ENCODE measurements at regions not wholly inside any gene's neighbourhood (a gene's known extent, or its start where the extent isn't known, plus 50 kb on each side); places are given as distances from the start of the nearest gene placed in this dataset.

DNA sequence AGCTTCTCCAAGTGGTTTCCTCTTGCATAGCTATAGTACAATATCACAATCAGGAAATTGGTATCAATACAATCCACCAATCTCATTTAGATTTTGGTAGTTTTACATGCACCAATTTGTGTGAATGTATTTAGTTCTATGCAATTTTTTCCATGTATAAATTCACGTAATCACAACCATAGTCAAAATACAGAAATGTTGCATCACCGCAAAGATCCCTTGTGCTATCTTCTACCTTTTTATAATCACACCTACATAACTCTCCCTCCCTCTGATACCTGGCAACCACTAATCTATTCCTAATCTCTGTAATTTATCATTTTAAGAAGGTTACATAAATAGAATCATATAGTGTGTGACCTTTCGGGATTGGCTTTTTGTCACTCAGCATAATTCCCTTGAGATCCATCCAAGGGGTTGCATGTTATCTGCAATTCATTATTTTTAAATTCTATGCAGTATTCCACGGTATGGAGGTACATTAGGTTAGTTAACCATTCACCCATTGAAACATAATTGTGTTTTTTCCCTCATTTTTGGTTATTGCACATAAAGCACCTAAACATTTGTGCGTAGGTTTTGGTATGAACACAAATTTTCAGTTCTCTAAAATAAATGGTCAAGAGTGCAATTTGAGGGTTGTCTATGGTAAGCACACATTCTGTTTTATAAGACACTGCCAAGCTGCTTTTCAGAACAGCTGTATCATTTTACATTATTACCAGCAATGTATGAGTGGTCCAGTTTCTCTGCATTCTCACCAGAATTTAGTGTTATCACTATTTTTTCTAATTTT, 95.1 kb upstream of the SLC22A23 start:
- no peak overlapping the region for H3K4me3 Mint-ChIP-seq
- ATAC-seq (replicated peaks) (peak in 1 of 2 donors; percentile 34), DNase-seq (no peak)
- no peak overlapping the region for H3K27ac Mint-ChIP-seq
- peaks cover 6 to 16% of the 10 kb centered on the region in 2 donors for H3K27me3 Mint-ChIP-seq
- H3K36me3 Mint-ChIP-seq: no peaks in the 10 kb centered on the region
- H3K4me1 Mint-ChIP-seq: no peaks in the 10 kb centered on the region
- peaks cover 13 to 15% of the 10 kb centered on the region in 2 donors for H3K9me3 Mint-ChIP-seq

DNA sequence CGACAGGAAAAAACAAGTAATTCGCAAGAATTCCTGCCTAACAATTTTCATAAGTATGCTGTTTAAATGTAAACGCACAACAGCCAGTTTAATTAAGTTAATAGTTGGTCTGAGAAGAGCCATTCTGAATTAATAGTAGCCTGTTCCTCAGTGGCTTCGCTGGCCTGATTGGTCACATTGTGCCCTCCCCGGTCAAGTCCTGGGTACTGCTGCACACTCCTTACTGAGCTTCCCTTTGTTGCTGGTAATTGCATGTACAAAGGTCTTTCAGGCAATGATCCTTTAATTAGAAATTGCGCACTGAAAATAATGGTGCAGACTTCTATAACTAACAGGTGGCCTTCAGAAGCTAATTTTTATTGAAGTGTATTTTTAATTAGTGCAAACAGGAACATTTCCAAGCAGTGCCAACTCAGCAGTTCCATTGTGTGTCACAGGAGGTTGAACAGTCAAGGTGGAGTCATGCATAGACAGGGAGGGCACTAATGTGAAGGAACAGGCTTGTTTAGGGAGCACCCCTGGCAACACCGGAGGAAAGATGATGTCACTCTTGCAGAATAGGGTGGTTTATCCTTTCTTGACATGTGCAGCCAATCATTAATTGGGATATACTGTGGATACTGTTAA, 92.6 kb upstream of the SLC22A23 start:
- ATAC-seq (replicated peaks) (no peak), DNase-seq (no peak)
- peaks cover 13 to 15% of the 10 kb centered on the region in 2 donors for H3K9me3 Mint-ChIP-seq
- no peaks in the 10 kb centered on the region for H3K4me1 Mint-ChIP-seq
- H3K36me3 Mint-ChIP-seq: no peaks in the 10 kb centered on the region
- no peak overlapping the region for H3K4me3 Mint-ChIP-seq
- H3K27ac Mint-ChIP-seq: no peak overlapping the region
- H3K27me3 Mint-ChIP-seq: peaks cover 0 to 10% of the 10 kb centered on the region in 2 donors

DNA sequence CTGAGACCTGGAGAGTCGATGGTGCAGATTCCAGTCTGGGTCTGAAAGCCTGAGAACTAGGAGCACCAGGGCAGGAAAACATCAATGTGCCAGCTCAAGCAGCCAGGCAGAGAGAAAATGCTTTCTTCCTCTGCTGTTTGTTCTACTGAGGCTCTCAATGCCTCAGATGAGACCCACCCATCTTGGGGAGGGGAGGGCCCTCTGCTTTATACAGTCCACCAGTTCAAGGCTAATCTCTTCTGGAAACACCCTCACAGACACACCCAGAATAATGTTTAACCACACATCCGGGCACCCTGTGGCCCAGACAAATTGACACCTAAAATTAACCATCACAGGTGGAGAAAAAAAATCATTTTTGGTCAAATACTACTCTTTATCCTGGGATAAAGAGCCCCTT, 89.3 kb upstream of the SLC22A23 start:
- no peak for DNase-seq
- H3K9me3 Mint-ChIP-seq: peaks cover 10 to 13% of the 10 kb centered on the region in 2 donors
- no peak for ATAC-seq (replicated peaks)
- H3K27me3 Mint-ChIP-seq: peaks cover 0 to 5% of the 10 kb centered on the region in 2 donors
- H3K36me3 Mint-ChIP-seq: no peaks in the 10 kb centered on the region
- no peaks in the 10 kb centered on the region for H3K4me1 Mint-ChIP-seq
- no peak overlapping the region for H3K27ac Mint-ChIP-seq
- no peak overlapping the region for H3K4me3 Mint-ChIP-seq

DNA sequence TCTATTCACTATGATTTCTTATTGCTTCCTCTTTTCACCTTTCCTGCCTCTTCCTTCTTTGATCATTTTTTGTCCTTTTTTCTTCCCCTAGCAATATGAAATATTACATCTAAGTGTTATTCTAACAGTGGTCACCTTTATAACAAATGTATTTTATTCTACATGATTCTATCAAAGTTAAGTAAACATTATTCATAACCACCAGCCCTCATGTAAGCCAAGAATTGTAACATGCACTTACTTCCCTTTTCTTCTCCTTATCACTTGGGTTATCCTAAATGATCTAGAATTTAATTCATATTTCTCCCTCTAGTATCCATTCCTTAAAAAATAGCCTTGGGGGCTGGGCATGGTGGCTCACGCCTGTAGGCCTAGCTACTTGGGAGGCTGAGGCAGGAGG, 88.3 kb upstream of the SLC22A23 start:
- Mint-ChIP-seq H3K4me1 (no peaks in the 10 kb centered on the region), H3K9me3 (peaks cover 7 to 9% of the 10 kb centered on the region in 2 donors), H3K27ac (no peak overlapping the region), H3K4me3 (no peak overlapping the region), H3K36me3 (no peaks in the 10 kb centered on the region), H3K27me3 (peaks cover 0 to 7% of the 10 kb centered on the region in 2 donors)
- ATAC-seq (replicated peaks) (no peak), DNase-seq (no peak)

DNA sequence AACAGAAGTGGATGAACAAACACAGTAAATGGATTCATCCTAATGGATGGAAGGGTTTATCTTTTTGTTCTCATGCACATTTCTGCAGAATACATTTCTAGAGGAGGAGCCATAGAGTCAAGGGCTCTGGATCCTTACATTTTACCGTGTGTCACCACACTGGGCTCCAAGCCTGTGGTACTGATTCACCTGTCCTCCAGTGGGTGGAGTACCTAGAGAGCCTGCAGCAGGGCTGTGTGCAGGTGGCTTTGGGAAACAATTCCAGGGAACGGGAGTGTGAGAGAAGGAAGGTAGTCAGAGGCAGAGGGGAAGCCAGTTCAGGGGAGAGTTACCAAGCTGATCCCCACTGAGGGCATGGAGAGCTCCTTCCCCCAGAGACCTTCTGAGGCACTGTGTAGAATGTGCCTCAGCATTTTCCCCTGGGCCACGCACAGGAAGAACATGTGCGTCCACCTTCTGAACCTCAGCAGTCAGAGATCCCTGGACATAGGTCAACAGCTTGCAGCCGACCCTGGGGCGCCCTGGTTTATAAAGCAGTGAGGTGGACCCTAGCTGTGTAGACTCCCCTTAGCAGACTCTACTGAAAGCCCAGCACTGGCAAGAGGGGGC, 85.3 kb upstream of the SLC22A23 start:
- ATAC-seq (replicated peaks) (no peak), DNase-seq (no peak)
- Mint-ChIP-seq H3K27ac (no peak overlapping the region), H3K27me3 (peaks cover 11 to 13% of the 10 kb centered on the region in 2 donors), H3K9me3 (no peaks in the 10 kb centered on the region), H3K4me1 (no peaks in the 10 kb centered on the region), H3K36me3 (no peaks in the 10 kb centered on the region), H3K4me3 (no peak overlapping the region)

DNA sequence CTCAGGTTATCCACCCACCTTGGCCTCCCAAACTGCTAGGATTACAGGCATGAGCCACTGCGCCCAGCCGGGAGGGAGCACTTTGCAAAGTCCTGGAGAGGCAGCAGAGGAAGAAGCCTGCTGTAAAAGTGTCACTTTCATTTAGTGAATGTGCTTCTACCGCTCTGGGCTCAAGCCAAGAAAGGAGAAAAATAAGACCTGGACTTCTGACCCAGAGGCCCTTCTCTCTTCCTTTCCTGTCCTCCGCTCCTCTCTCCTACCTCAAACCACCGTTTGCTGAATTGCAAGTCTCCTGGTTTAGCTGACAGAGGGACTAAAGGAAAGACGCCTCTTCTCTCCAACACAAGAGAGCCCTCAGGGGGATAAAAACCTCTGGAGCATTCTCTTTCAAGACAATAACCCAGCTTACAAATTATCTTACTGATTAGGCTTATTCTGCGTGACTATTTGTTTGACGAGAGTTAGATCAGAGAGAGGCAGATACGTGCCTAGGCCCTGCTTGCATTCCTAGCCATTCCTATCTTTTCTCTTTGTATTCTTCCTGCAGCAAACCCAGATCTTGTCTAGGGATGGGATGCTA, 84.2 kb upstream of the SLC22A23 start:
- H3K27me3 Mint-ChIP-seq: peaks cover 11 to 13% of the 10 kb centered on the region in 2 donors
- no peaks in the 10 kb centered on the region for H3K9me3 Mint-ChIP-seq
- ATAC-seq (replicated peaks) (no peak), DNase-seq (no peak)
- no peaks in the 10 kb centered on the region for H3K36me3 Mint-ChIP-seq
- no peak overlapping the region for H3K4me3 Mint-ChIP-seq
- no peak overlapping the region for H3K27ac Mint-ChIP-seq
- no peaks in the 10 kb centered on the region for H3K4me1 Mint-ChIP-seq

DNA sequence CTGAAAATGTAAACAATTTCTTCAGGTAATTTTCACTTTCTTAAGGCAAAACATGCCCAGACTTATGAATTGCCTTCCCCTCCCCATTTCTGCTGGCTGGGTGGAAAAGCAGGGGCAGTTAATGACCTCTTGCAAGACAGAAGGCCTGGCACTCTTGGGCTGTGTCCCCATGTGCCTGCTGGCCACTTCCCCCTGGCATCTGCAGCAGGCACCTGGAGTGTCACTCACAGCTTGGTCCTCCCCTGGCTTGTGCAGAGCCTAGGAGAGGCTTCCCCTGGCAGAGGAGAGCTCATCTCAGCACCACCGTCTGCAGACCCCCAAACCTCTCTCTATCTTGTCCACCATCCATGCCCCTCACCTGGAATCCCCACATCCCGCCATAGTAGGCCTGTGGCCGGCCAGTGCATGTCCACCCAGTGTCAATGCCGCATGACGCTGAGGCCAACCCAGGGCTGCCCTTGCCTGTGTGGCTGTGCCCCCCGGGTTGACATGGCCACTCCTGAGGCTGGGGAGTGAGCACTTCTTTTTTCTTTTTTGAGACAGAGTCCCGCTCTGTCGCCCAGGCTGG, 83.5 kb upstream of the SLC22A23 start:
- Mint-ChIP-seq H3K4me1 (no peaks in the 10 kb centered on the region), H3K27ac (no peak overlapping the region), H3K4me3 (no peak overlapping the region), H3K9me3 (no peaks in the 10 kb centered on the region), H3K27me3 (peaks cover 11 to 13% of the 10 kb centered on the region in 2 donors), H3K36me3 (no peaks in the 10 kb centered on the region)
- ATAC-seq (replicated peaks) (no peak), DNase-seq (no peak)

DNA sequence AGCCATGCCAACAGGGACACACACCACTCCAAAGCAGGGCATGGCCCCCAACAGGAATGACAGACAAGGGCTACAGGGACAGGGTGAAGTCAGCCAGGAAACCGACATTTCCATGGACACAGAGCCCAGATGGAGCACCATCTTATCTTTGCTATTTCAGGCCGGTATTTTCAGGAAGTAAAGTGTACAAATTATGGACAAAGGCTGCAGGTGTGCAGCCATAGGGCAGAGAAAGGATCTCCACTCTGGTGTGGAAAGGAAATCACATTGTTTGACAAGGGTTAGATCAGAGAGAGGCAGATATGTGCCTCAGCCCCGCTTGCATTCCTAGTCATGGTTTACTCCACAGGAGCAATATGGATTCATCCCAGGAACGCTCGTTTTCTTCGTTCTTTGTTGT, 81.7 kb upstream of the SLC22A23 start:
- Mint-ChIP-seq H3K4me1 (no peaks in the 10 kb centered on the region), H3K27ac (no peak overlapping the region), H3K36me3 (no peaks in the 10 kb centered on the region), H3K27me3 (peaks cover 11 to 13% of the 10 kb centered on the region in 2 donors), H3K9me3 (no peaks in the 10 kb centered on the region), H3K4me3 (no peak overlapping the region)
- DNase-seq (no peak), ATAC-seq (replicated peaks) (no peak)

DNA sequence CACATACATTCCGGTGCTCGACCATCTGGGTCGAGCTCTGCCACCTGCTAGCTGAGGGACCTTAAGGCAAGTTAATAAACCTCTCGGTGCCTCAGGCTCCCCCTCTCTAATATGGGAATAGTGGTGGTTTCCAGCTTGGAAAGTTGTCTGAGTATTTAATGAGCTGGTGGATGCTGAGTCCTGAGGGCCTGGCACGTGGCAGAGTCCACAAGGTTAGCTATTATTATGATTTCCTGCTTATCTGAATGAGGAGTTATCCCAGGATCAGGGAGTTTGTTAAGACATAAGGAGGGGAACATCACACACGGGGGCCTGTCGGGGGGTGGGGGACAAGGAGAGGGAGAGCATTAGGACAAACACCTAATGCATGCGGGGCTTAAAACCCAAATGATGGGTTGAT, 80.1 kb upstream of the SLC22A23 start:
- Mint-ChIP-seq H3K27me3 (peaks cover 11 to 13% of the 10 kb centered on the region in 2 donors), H3K36me3 (no peaks in the 10 kb centered on the region), H3K9me3 (no peaks in the 10 kb centered on the region), H3K4me3 (no peak overlapping the region), H3K27ac (no peak overlapping the region), H3K4me1 (no peaks in the 10 kb centered on the region)
- no peak for DNase-seq
- no peak for ATAC-seq (replicated peaks)

DNA sequence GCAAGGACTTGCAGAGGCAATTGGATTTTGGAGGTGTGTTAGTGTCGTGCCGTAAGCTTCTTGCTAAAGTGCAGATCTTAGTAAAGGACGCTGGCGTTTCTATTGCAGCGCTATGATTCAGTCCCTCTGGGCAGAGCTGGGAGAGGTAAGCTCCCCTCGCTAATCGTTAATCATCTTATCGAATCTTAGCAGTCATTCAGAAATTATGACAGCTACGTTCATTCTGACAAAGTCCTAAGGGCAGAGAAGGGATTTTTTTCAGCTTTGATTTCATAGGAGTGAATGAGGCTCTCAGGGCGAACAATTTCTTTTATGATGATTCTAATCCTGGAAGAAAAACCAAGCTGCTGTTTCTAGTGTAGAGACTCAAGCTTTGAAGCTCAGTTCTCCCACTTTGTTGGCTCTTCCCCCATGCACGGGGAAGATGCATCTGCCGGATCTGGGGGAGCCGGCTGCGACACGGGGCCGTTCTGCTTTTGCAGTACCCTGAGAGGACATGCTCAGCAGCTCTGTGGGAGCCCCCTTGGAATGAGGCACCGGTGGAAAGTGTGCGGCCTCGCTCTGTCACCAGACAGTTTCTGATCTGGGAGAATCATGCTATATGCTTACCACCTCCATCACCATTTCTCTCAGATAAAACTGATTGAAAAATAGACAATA, 79.1 kb upstream of the SLC22A23 start:
- Mint-ChIP-seq H3K27me3 (peaks cover 11 to 14% of the 10 kb centered on the region in 2 donors), H3K27ac (no peak overlapping the region), H3K9me3 (no peaks in the 10 kb centered on the region), H3K36me3 (no peaks in the 10 kb centered on the region), H3K4me1 (no peaks in the 10 kb centered on the region), H3K4me3 (no peak overlapping the region)
- DNase-seq: no peak
- ATAC-seq (replicated peaks): no peak

DNA sequence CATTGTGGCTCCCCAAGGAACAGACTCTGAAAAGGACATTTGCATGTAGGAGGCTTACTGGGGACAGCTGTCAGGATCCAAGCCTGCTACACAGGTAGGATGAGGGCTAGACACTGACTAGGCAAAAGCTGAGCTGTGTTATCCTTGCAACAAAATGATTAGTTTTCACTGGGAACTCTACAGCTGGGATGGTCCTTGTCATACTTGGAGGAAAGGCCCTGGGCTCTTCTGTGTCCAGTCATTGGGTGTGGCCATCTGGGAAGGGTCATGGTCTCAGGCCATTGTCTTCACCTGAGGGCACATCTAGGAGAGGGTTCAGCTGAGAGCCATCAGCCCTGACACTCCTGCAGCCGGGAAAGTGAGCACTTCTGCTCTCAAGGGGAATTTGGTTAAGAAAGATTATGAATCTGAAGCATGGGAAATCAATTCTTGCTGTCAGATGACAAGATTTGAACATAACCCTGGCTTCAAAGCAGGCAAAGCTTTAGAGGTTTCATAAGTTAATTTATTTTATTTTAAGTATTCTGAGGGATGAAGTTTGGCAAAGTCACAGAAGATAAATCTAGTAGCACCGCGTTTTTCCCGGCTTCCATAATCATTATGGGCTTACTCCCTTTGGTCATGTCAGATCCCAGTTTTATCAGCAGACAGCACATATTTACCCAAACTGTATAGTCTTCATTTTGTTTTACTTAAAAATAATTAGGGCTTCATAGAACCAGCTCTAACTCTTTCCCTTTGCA, 78.4 kb upstream of the SLC22A23 start:
- Mint-ChIP-seq H3K4me1 (no peaks in the 10 kb centered on the region), H3K36me3 (no peaks in the 10 kb centered on the region), H3K9me3 (no peaks in the 10 kb centered on the region), H3K27me3 (peaks cover 11 to 18% of the 10 kb centered on the region in 2 donors), H3K4me3 (no peak overlapping the region), H3K27ac (no peak overlapping the region)
- DNase-seq: no peak
- no peak for ATAC-seq (replicated peaks)

DNA sequence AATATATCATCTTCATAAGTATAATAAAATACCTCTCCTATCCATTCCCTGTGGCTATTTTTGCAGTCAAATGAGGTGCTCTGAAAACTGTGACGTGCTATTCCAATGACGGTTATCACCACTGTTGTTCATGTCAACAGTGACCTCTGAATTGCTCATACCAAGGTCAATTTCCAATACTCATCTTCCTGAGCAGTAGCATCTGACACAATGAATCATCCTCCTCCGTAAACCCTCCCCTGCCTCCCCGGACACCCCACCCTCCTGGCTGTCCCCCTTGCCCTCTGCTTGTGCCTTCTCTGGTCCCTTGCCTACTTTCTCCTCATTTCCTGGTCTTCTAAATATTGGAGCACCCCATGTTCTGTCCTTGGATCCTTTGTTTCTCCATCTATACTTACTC, 77.7 kb upstream of the SLC22A23 start:
- no peak overlapping the region for H3K27ac Mint-ChIP-seq
- ATAC-seq (replicated peaks) (no peak), DNase-seq (no peak)
- H3K36me3 Mint-ChIP-seq: no peaks in the 10 kb centered on the region
- H3K4me3 Mint-ChIP-seq: no peak overlapping the region
- no peaks in the 10 kb centered on the region for H3K9me3 Mint-ChIP-seq
- no peaks in the 10 kb centered on the region for H3K4me1 Mint-ChIP-seq
- H3K27me3 Mint-ChIP-seq: peaks cover 11 to 21% of the 10 kb centered on the region in 2 donors

DNA sequence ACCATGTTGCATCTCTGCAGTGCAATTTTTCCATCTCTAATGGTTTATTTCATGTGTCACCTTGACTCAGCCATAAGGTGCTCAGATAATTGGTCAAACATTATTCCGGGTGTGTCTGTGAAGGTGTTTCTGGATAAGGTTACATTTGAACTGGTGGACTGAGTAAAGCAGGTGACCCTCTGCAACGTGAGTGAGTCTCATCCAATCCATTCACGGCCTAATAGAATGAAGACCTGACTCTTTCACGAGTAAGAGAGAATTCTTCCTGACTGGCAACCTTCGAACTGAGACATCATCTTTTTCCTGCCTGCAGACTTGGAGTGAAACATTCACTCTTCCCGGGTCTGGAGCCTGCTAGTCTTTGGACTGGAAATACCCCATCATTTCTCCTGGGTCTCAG, 77.1 kb upstream of the SLC22A23 start:
- H3K9me3 Mint-ChIP-seq: no peaks in the 10 kb centered on the region
- H3K36me3 Mint-ChIP-seq: no peaks in the 10 kb centered on the region

More for the DNA sequence above, 77.1 kb upstream of the SLC22A23 start:
- DNase-seq (no peak), ATAC-seq (replicated peaks) (no peak)
- Mint-ChIP-seq H3K27me3 (peaks cover 11 to 27% of the 10 kb centered on the region in 2 donors), H3K4me3 (no peak overlapping the region), H3K4me1 (no peaks in the 10 kb centered on the region), H3K27ac (no peak overlapping the region)

All from stimulated activated naive B cell treated with anti-CD40 and anti-IgM and Interleukin-4, amounts not matched to agents 10 μg/mL and 1 μg/mL and 100 μg/mL, for 72 hours (primary cell).